Spleen (tissue), 11 donors: ENCODE measurements at regions not wholly inside any gene's neighbourhood (a gene's known extent, or its start where the extent isn't known, plus 50 kb on each side); places are given as distances from the start of the nearest gene placed in this dataset.
"Not testable (repeated sequence)": the region's sequence is repeated elsewhere in the genome, so short reads cannot be mapped to it uniquely, and the experiment has no call there.

Experiments used
- DNase-seq: peaks from one replicate; pipeline ENCODE4 v3.0.0-alpha.2; 2020
- H3K27ac ChIP-seq, 8 donors: fragments of 200-600 bp; sonication (generic) in 7 of 8; 1 replicate in 4 of 8; 2 replicates in 4 of 8; pipeline versions ENCODE4 v1.5.0 to v1.8.0; 2016 to 2021; ENCODE audit warnings: inconsistent platforms in 4 of 8, mild to moderate bottlenecking in 4 of 8, moderate library complexity in 1 of 8
- H3K27me3 ChIP-seq, 7 donors: fragments of 200-600 bp; sonication (generic) in 6 of 7; replicated peaks in 1 of 7; 1 replicate in 4 of 7; 2 replicates in 3 of 7; pipeline versions ENCODE4 v1.5.0 to v1.8.0; 2016 to 2021; ENCODE audit warnings: inconsistent platforms in 3 of 7, mild to moderate bottlenecking in 1 of 7
- H3K36me3 ChIP-seq, 6 donors: fragments of 200-600 bp; sonication (generic) in 5 of 6; 1 replicate in 4 of 6; 2 replicates in 2 of 6; pipeline versions ENCODE4 v1.5.0 to v1.8.0; 2016 to 2021; ENCODE audit warnings: inconsistent platforms in 2 of 6
- H3K4me1 ChIP-seq, 6 donors: fragments of 200-600 bp; sonication (generic) in 5 of 6; 1 replicate in 3 of 6; 2 replicates in 3 of 6; pipeline versions ENCODE4 v1.5.0 to v1.8.0; 2016 to 2021; ENCODE audit warnings: inconsistent platforms in 3 of 6
- H3K4me3 ChIP-seq, 8 donors: fragments of 200-600 bp; sonication (generic) in 7 of 8; 1 replicate in 4 of 8; 2 replicates in 4 of 8; pipeline versions ENCODE4 v1.5.0 to v1.8.0; 2016 to 2021; ENCODE audit warnings: inconsistent platforms in 4 of 8, mild to moderate bottlenecking in 4 of 8, moderate library complexity in 2 of 8
- H3K9me3 ChIP-seq, 8 donors: fragments of 200-600 bp; sonication (generic) in 7 of 8; 1 replicate in 4 of 8; 2 replicates in 4 of 8; pipeline versions ENCODE4 v1.5.0 to v1.8.0; 2016 to 2021; ENCODE audit warnings: inconsistent platforms in 4 of 8
- CTCF ChIP-seq, 11 experiments: fragments of 200-600 bp in 7 of 11; fragments of 450-650 bp in 4 of 11; sonication (generic) in 4 of 11; IDR thresholded peaks in 8 of 11; conservative IDR thresholded peaks in 3 of 11; 1 replicate in 7 of 11; 2 replicates in 4 of 11; pipeline versions ENCODE4 v1.4.0 to v1.8.0; 2016 to 2021; ENCODE audit warnings: antibody characterized with exemption in 11 of 11, inconsistent platforms in 4 of 11, mild to moderate bottlenecking in 1 of 11
- POLR2A ChIP-seq, 3 donors: fragments of 450-650 bp; IDR thresholded peaks; one replicate each; pipeline ENCODE4 v1.5.1; 2017; ENCODE audit warnings: antibody characterized with exemption in 3 of 3, mild to moderate bottlenecking in 1 of 3
- POLR2AphosphoS5 ChIP-seq, 3 donors: sonication (generic); formaldehyde crosslinking; IDR thresholded peaks; one replicate each; pipeline ENCODE4 v1.5.1; 2017; ENCODE audit warnings: antibody characterized with exemption in 3 of 3
- WGBS, 5 donors: extraction: QIAGEN DNeasy Blood & Tissue Kit in 3 of 5; methylation state at CpG; one replicate each; pipeline versions ENCODE4 v1.1.5 to v1.1.7; 2013 to 2018; 5-methylcytosine and 5-hydroxymethylcytosine counted together
- intact Hi-C: fragments of 100-400 bp; cut with DNase I; formaldehyde crosslinking; loops from one replicate; pipeline ENCODE4 v1.15.0; 2023; ENCODE audit warnings: low total_unique reads
- donor health status: healthy with polysubstance abuse.
- donor health status: DM: no; HTN: no; CAD: no; lungs with moderate emphysema.
- donor health status: DM: no; HTN: no; CAD: no.
- donor health status: Bipolar disorder and iron deficiency.
- donor health status: healthy.
- donor health status: DM: no; HTN: no; CAD: no.
- donor health status: DM: yes; HTN: yes; CAD: no.

GRCh38 chr11:81207421-81208054, 1526.1 kb downstream of the FAM181B start:
- Histone ChIP-seq H3K4me1 (no peaks in the 10 kb centered on the region), H3K27me3 (no peaks in the 10 kb centered on the region), H3K36me3 (no peaks in the 10 kb centered on the region), H3K4me3 (no peak overlapping the region), H3K9me3 (peaks cover 0 to 15% (median 5%) of the 10 kb centered on the region in 8 donors), H3K27ac (no peak overlapping the region)
- 91 to 96% (median 95%) methylated on average over 11 to 43 of the region's 43 CpGs for WGBS, 5 donors
- TF ChIP-seq CTCF (IDR thresholded peaks at IDR 0.05 in 8 of 11, conservative IDR thresholded peaks at IDR 0.05 in 3 of 11) (no peak), POLR2A (IDR thresholded peaks at IDR 0.05) (no peak), POLR2AphosphoS5 (IDR thresholded peaks at IDR 0.05) (no peak)
- intact Hi-C loops = no loop called here
- peak; percentile 67 for DNase-seq

GRCh38 chr11:81203876-81204275, 1529.8 kb downstream of the FAM181B start:
- no peak for DNase-seq
- H3K4me3 ChIP-seq = no peak overlapping the region
- TF ChIP-seq POLR2A (IDR thresholded peaks at IDR 0.05) (no peak), POLR2AphosphoS5 (IDR thresholded peaks at IDR 0.05) (no peak)
- H3K36me3 ChIP-seq = no peaks in the 10 kb centered on the region
- H3K27me3 ChIP-seq = no peaks in the 10 kb centered on the region
- H3K27ac ChIP-seq = no peak overlapping the region
- intact Hi-C loops = no loop called here
- 46 to 76% (median 64%) methylated on average over 1 of the region's 1 CpG for WGBS, 5 donors
- no peaks in the 10 kb centered on the region for H3K4me1 ChIP-seq
- peaks cover 0 to 34% (median 10%) of the 10 kb centered on the region in 8 donors for H3K9me3 ChIP-seq

- no peak overlapping the region for H3K27ac ChIP-seq
- intact Hi-C loops = no loop called here
- H3K27me3 ChIP-seq = no peaks in the 10 kb centered on the region
- no peak for DNase-seq
- H3K4me3 ChIP-seq = no peak overlapping the region
- H3K9me3 ChIP-seq = peaks cover 0 to 51% (median 22%) of the 10 kb centered on the region in 8 donors
- TF ChIP-seq POLR2AphosphoS5 (IDR thresholded peaks at IDR 0.05) (no peak), CTCF (IDR thresholded peaks at IDR 0.05 in 8 of 11, conservative IDR thresholded peaks at IDR 0.05 in 3 of 11) (no peak), POLR2A (IDR thresholded peaks at IDR 0.05) (no peak)
- H3K4me1 ChIP-seq = no peaks in the 10 kb centered on the region
- no peaks in the 10 kb centered on the region for H3K36me3 ChIP-seq
- 78 to 96% (median 89%) methylated on average over 3 of the region's 3 CpGs for WGBS, 5 donors
Measured at GRCh38 chr11:81197396-81197795, 1536.3 kb downstream of the FAM181B start.

GRCh38 chr11:81192516-81192915, 1541.1 kb downstream of the FAM181B start:
- peaks cover 0 to 28% (median 10%) of the 10 kb centered on the region in 8 donors for H3K9me3 ChIP-seq
- no peak for DNase-seq
- TF ChIP-seq POLR2AphosphoS5 (IDR thresholded peaks at IDR 0.05) = no peak
- TF ChIP-seq POLR2A (IDR thresholded peaks at IDR 0.05) = no peak
- no peak for TF ChIP-seq CTCF (IDR thresholded peaks at IDR 0.05 in 8 of 11, conservative IDR thresholded peaks at IDR 0.05 in 3 of 11)
- H3K4me1 ChIP-seq = no peaks in the 10 kb centered on the region
- no peak overlapping the region for H3K4me3 ChIP-seq
- intact Hi-C loops = no loop called here
- no peaks in the 10 kb centered on the region for H3K27me3 ChIP-seq
- no peaks in the 10 kb centered on the region for H3K36me3 ChIP-seq
- H3K27ac ChIP-seq = no peak overlapping the region

- intact Hi-C loops = no loop called here
- H3K9me3 ChIP-seq = peaks cover 0 to 28% (median 17%) of the 10 kb centered on the region in 8 donors
- TF ChIP-seq POLR2A (IDR thresholded peaks at IDR 0.05) (no peak), CTCF (IDR thresholded peaks at IDR 0.05 in 8 of 11, conservative IDR thresholded peaks at IDR 0.05 in 3 of 11) (no peak)
- no peak for DNase-seq
- H3K36me3 ChIP-seq = no peaks in the 10 kb centered on the region
- H3K27ac ChIP-seq = no peak overlapping the region
- no peak overlapping the region for H3K4me3 ChIP-seq
- no peaks in the 10 kb centered on the region for H3K4me1 ChIP-seq
- no peaks in the 10 kb centered on the region for H3K27me3 ChIP-seq
Measured at GRCh38 chr11:81190546-81190945, 1543.1 kb downstream of the FAM181B start.

GRCh38 chr11:81187033-81187432, 1546.6 kb downstream of the FAM181B start:
- H3K36me3 ChIP-seq, H3K27me3 ChIP-seq, intact Hi-C loops, H3K27ac ChIP-seq, H3K4me1 ChIP-seq, H3K4me3 ChIP-seq, DNase-seq: not testable (repeated sequence)
- H3K9me3 ChIP-seq = peaks cover 0 to 29% (median 17%) of the 10 kb centered on the region in 8 donors
- 68 to 87% (median 74%) methylated on average over 7 of the region's 7 CpGs for WGBS, 5 donors
